Type B pancreatic cell (in vitro differentiated cells): ENCODE measurements at regions not wholly inside any gene's neighbourhood (a gene's known extent, or its start where the extent isn't known, plus 50 kb on each side); places are given as distances from the start of the nearest gene placed in this dataset.

ENCODE experiments used
- DNase-seq: peaks from one replicate; pipeline ENCODE4 v3.0.0; 2021; ENCODE audit warnings: mixed read lengths; ENCODE audit not compliant: unreplicated experiment; ENCODE audit errors: extremely low spot score
- H3K27ac Mint-ChIP-seq: 2 replicates; pipeline ENCODE4 v1.8.0; 2021; ENCODE audit warnings: mild to moderate bottlenecking, mixed read lengths
- H3K27me3 Mint-ChIP-seq: 2 replicates; pipeline ENCODE4 v1.8.0; 2021; ENCODE audit warnings: mixed read lengths
- H3K36me3 Mint-ChIP-seq: 2 replicates; pipeline ENCODE4 v1.8.0; 2021; ENCODE audit warnings: mixed read lengths
- H3K4me1 Mint-ChIP-seq: one replicate; pipeline ENCODE4 v1.8.0; 2021; ENCODE audit warnings: mixed read lengths; ENCODE audit not compliant: unreplicated experiment
- H3K4me3 Mint-ChIP-seq: 2 replicates; pipeline ENCODE4 v1.8.0; 2021; ENCODE audit warnings: mild to moderate bottlenecking, mixed read lengths
- H3K9me3 Mint-ChIP-seq: 2 replicates; pipeline ENCODE4 v1.8.0; 2021; ENCODE audit warnings: mixed read lengths
- CTCF ChIP-seq: fragments of 200-600 bp; sonication (generic); conservative IDR thresholded peaks from 2 replicates; pipeline ENCODE4 v1.5.0; 2021; ENCODE audit warnings: antibody characterized with exemption, mild to moderate bottlenecking

GRCh38 chr5:54667136-54667535, 149.6 kb downstream of the SNX18 start:
- Mint-ChIP-seq H3K36me3 (peaks cover 1% of the 10 kb centered on the region), H3K4me3 (no peak overlapping the region), H3K9me3 (peaks cover 18% of the 10 kb centered on the region), H3K27me3 (no peaks in the 10 kb centered on the region), H3K27ac (no peak overlapping the region), H3K4me1 (peaks cover 9% of the 10 kb centered on the region)
- TF ChIP-seq CTCF, result no peak
- DNase-seq, result no peak

- no peaks in the 10 kb centered on the region for H3K36me3 Mint-ChIP-seq
- TF ChIP-seq CTCF, result no peak
- peaks cover 4% of the 10 kb centered on the region for H3K4me1 Mint-ChIP-seq
- H3K27me3 Mint-ChIP-seq, result no peaks in the 10 kb centered on the region
- DNase-seq, result no peak
- peaks cover 12% of the 10 kb centered on the region for H3K9me3 Mint-ChIP-seq
- no peak overlapping the region for H3K4me3 Mint-ChIP-seq
- no peak overlapping the region for H3K27ac Mint-ChIP-seq
These were observed 146.3 kb downstream of the SNX18 start for GRCh38 chr5:54663866-54664265.

- H3K9me3 Mint-ChIP-seq, result no peaks in the 10 kb centered on the region
- no peak overlapping the region for H3K4me3 Mint-ChIP-seq
- TF ChIP-seq CTCF, result no peak
- peaks cover 4% of the 10 kb centered on the region for H3K4me1 Mint-ChIP-seq
- H3K36me3 Mint-ChIP-seq, result no peaks in the 10 kb centered on the region
- DNase-seq, result no peak
- no peak overlapping the region for H3K27ac Mint-ChIP-seq
- H3K27me3 Mint-ChIP-seq, result no peaks in the 10 kb centered on the region
These were observed 143.6 kb downstream of the SNX18 start for GRCh38 chr5:54661111-54661510.

DNA sequence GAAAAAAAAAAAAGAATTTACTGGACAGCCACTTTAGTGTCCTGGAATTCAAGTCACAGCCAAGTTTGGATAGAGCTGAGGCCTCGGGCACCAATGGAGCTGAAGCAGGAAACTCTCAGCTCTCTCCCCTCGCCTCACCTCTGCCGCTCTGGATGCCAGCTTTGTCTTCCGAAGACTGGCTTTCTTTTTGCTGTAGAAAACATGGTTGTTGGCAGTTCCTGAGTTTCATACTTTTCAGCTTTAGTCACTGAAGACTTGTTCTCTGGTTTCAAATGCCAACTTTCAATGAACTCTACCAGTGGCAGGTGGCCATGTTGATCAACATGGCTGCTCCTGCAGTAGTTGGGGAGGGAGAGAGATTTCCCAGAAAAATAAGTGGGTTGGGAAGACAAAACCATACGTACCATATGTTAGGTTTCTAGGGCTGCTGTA, 142.2 kb downstream of the SNX18 start:
- no peak for TF ChIP-seq CTCF
- Mint-ChIP-seq H3K4me1 (peaks cover 4% of the 10 kb centered on the region), H3K27ac (no peak overlapping the region), H3K4me3 (no peak overlapping the region), H3K36me3 (no peaks in the 10 kb centered on the region), H3K27me3 (no peaks in the 10 kb centered on the region), H3K9me3 (no peaks in the 10 kb centered on the region)
- DNase-seq, result no peak

- Mint-ChIP-seq H3K9me3 (no peaks in the 10 kb centered on the region), H3K27ac (no peak overlapping the region), H3K4me3 (no peak overlapping the region), H3K36me3 (no peaks in the 10 kb centered on the region), H3K27me3 (no peaks in the 10 kb centered on the region), H3K4me1 (no peaks in the 10 kb centered on the region)
- DNase-seq, result no peak
- no peak for TF ChIP-seq CTCF
These were observed 140.5 kb downstream of the SNX18 start for GRCh38 chr5:54658010-54658409.

DNA sequence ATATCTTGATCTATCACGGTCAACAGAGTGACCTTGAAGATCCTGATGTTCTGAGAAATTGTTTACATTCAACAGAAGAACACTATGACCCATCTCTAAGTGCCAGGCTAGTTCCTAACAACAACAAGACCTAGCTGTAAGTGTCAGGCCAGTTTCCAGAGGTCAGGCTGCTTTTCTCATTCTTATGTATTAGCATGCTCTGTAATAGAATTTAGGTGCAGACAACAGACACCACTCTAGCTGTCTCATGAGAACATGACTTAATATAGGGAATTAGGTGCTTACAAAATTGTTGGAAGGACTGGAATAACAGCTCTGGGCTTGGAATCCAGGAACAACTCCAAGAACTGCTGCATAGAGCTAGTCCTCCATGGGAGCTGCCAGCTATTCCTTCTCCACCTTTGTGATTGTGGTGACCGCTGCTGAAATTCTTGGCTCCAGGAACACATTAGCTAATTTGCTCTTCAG, 138.7 kb downstream of the SNX18 start:
- no peak overlapping the region for H3K4me3 Mint-ChIP-seq
- no peaks in the 10 kb centered on the region for H3K9me3 Mint-ChIP-seq
- no peak for DNase-seq

More for the DNA sequence above, 138.7 kb downstream of the SNX18 start:
- no peak for TF ChIP-seq CTCF
- Mint-ChIP-seq H3K27ac (no peak overlapping the region), H3K4me1 (no peaks in the 10 kb centered on the region), H3K27me3 (no peaks in the 10 kb centered on the region), H3K36me3 (no peaks in the 10 kb centered on the region)
